SU-DHL-6 (cell line): ENCODE measurements at regions not wholly inside any gene's neighbourhood (a gene's known extent, or its start where the extent isn't known, plus 50 kb on each side); places are given as distances from the start of the nearest gene placed in this dataset.

Source experiments
- H2AFZ ChIP-seq: fragments of 200-600 bp; sonication (generic); 2 replicates; pipeline ENCODE4 v1.6.1; 2014; ENCODE audit warnings: low read depth, mild to moderate bottlenecking, moderate library complexity, mixed read lengths, antibody characterized with exemption, low read length; ENCODE audit not compliant: severe bottlenecking
- H3F3A ChIP-seq: fragments of 200-600 bp; shearing (Covaris generic); 2 replicates; pipeline ENCODE4 v1.6.0; 2016; ENCODE audit warnings: antibody characterized with exemption, mild to moderate bottlenecking; ENCODE audit not compliant: insufficient read depth
- H3K27ac ChIP-seq: fragments of 200-600 bp; sonication (generic); 2 replicates; pipeline ENCODE4 v1.5.1; 2016; ENCODE audit warnings: low read depth, mild to moderate bottlenecking, low read length, moderate library complexity, mixed read lengths
- H3K27me3 ChIP-seq: fragments of 200-600 bp; sonication (generic), shearing (Covaris generic); 2 replicates; pipeline ENCODE4 v1.6.0; 2014; ENCODE audit warnings: mild to moderate bottlenecking, low read length
- H3K36me3 ChIP-seq: fragments of 200-600 bp; sonication (generic); 2 replicates; pipeline ENCODE4 v1.6.1; 2014; ENCODE audit warnings: mild to moderate bottlenecking, low read length, mixed read lengths
- H3K4me2 ChIP-seq: fragments of 300-600, 200-600 bp; shearing (Covaris generic), sonication (generic); 2 replicates; pipeline ENCODE4 v1.6.0; 2014; ENCODE audit warnings: low read length, low read depth, mild to moderate bottlenecking; ENCODE audit not compliant: poor library complexity, severe bottlenecking
- H3K4me3 ChIP-seq: fragments of 200-600 bp; sonication (generic); 2 replicates; pipeline ENCODE4 v1.5.1; 2014; ENCODE audit warnings: antibody characterized with exemption, low read length, mild to moderate bottlenecking, mixed read lengths; ENCODE audit not compliant: insufficient read depth, poor library complexity, severe bottlenecking
- H3K79me2 ChIP-seq: fragments of 200-600 bp; sonication (generic); 2 replicates; pipeline ENCODE4 v1.6.1; 2014; ENCODE audit warnings: mild to moderate bottlenecking, low read length, moderate library complexity; ENCODE audit not compliant: insufficient read depth
- H3K9ac ChIP-seq: fragments of 200-600 bp; sonication (generic); 2 replicates; pipeline ENCODE4 v1.7.0; 2014; ENCODE audit warnings: mild to moderate bottlenecking, low read length
- H3K9me2 ChIP-seq: fragments of 200-600 bp; sonication (generic); replicated peaks from 2 replicates; pipeline ENCODE4 v1.6.1; 2014; ENCODE audit warnings: low read length; ENCODE audit not compliant: insufficient read depth
- H3K9me3 ChIP-seq: fragments of 200-600 bp; sonication (generic); 2 replicates; pipeline ENCODE4 v1.6.1; 2014; ENCODE audit warnings: low read length, mixed read lengths; ENCODE audit not compliant: insufficient read depth
- H4K20me1 ChIP-seq: fragments of 200-600 bp; sonication (generic); 2 replicates; pipeline ENCODE4 v1.6.1; 2014; ENCODE audit warnings: low read depth, mild to moderate bottlenecking, antibody characterized with exemption, low read length, moderate library complexity, mixed read lengths
- EZH2phosphoT487 ChIP-seq: fragments of 200-600 bp; sonication (generic), shearing (Covaris generic); conservative IDR thresholded peaks from 2 replicates; pipeline ENCODE4 v1.6.1; 2018; ENCODE audit warnings: mild to moderate bottlenecking, antibody characterized with exemption, low read length, moderate library complexity, mixed read lengths
- TF ChIP-seq, protein P1 (sequence below): fragments of 200-600 bp; sonication (generic); IDR thresholded peaks from one replicate; pipeline ENCODE4 v1.5.1; 2017; ENCODE audit warnings: antibody characterized with exemption, mild to moderate bottlenecking, low read length, moderate library complexity; ENCODE audit not compliant: insufficient read depth, poor library complexity, severe bottlenecking

DNA sequence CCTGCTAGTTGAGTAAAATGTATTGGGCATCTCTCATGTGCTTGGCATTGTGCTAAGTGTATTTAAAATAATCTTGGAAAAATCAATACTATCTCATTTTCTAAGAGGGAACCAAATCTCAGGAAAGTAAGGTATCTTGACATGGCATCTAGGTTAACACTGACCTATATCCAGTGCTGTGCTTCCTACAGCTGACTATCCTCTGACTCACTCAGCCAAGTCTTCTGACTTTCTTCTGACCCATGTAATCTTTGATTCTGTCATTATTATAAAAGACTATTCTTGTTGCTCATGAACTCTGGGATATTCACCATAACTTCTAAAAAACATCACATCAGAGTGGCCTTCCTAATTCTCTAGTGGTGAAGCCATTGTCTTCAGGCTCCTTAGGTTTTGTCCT lies 304.1 kb upstream of the TENM4 start:
- TF ChIP-seq EZH2phosphoT487: no peak
- TF ChIP-seq, protein P1, sequence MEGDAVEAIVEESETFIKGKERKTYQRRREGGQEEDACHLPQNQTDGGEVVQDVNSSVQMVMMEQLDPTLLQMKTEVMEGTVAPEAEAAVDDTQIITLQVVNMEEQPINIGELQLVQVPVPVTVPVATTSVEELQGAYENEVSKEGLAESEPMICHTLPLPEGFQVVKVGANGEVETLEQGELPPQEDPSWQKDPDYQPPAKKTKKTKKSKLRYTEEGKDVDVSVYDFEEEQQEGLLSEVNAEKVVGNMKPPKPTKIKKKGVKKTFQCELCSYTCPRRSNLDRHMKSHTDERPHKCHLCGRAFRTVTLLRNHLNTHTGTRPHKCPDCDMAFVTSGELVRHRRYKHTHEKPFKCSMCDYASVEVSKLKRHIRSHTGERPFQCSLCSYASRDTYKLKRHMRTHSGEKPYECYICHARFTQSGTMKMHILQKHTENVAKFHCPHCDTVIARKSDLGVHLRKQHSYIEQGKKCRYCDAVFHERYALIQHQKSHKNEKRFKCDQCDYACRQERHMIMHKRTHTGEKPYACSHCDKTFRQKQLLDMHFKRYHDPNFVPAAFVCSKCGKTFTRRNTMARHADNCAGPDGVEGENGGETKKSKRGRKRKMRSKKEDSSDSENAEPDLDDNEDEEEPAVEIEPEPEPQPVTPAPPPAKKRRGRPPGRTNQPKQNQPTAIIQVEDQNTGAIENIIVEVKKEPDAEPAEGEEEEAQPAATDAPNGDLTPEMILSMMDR: no peak
- H3K36me3 ChIP-seq: no peaks in the 10 kb centered on the region
- H3F3A ChIP-seq: no peaks in the 10 kb centered on the region
- no peak overlapping the region for H3K4me3 ChIP-seq
- H3K9me2 ChIP-seq: no peaks in the 10 kb centered on the region
- no peaks in the 10 kb centered on the region for H3K79me2 ChIP-seq
- no peak overlapping the region for H3K9ac ChIP-seq
- H3K4me2 ChIP-seq: no peak overlapping the region
- no peaks in the 10 kb centered on the region for H3K9me3 ChIP-seq
- H4K20me1 ChIP-seq: no peaks in the 10 kb centered on the region
- no peaks in the 10 kb centered on the region for H3K27me3 ChIP-seq
- H3K27ac ChIP-seq: no peak overlapping the region
- no peak overlapping the region for H2AFZ ChIP-seq

DNA sequence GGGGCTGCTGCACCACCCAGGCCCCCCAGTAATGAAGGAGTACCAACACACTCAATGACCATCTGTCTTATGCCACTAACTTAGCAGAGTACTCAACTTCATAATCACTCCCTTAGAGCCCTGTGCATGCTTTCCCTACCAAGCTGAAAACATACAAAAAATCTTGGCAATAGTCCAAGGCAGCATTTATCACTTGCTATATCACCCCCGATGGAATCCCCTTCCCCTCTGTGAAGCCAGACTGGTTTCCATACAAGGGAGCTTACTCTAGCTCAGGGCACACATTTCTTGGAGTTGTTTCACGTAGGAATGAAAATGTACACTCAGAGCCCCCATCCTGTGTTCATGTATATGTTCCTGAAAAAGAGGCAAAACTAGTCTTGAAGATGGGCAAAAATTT lies 301.3 kb upstream of the TENM4 start:
- H3F3A ChIP-seq: no peaks in the 10 kb centered on the region
- no peak overlapping the region for H3K27ac ChIP-seq
- H3K27me3 ChIP-seq: no peaks in the 10 kb centered on the region
- H3K4me2 ChIP-seq: no peak overlapping the region
- H3K4me3 ChIP-seq: no peak overlapping the region
- H3K36me3 ChIP-seq: no peaks in the 10 kb centered on the region
- no peak overlapping the region for H3K9ac ChIP-seq
- H3K79me2 ChIP-seq: no peaks in the 10 kb centered on the region
- H3K9me3 ChIP-seq: no peaks in the 10 kb centered on the region
- H2AFZ ChIP-seq: no peak overlapping the region
- TF ChIP-seq EZH2phosphoT487: no peak
- TF ChIP-seq, protein P1: no peak
- no peaks in the 10 kb centered on the region for H4K20me1 ChIP-seq
- no peaks in the 10 kb centered on the region for H3K9me2 ChIP-seq

DNA sequence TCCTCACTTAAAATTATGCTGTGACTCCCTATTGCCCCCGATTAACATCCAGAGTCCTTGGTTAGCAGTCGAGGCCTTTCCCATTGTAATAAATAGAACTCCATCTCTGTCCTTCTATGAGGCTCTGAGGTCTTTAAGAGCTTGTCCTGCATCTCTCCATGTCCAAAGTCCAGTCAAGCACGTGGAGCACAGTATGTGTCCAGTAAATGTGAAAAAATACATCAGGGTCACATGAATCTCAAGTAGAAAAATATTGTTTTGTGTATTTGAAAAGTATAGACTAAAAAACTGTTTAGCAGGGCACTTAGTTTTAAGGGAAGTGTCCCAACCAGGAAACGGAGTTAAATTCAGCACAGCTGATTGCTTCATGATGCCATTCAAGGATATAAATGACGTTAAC lies 298.8 kb upstream of the TENM4 start:
- Histone ChIP-seq H3K79me2 (no peaks in the 10 kb centered on the region), H2AFZ (no peak overlapping the region), H4K20me1 (no peaks in the 10 kb centered on the region), H3F3A (no peaks in the 10 kb centered on the region), H3K9me3 (no peaks in the 10 kb centered on the region), H3K36me3 (no peaks in the 10 kb centered on the region), H3K27me3 (no peaks in the 10 kb centered on the region), H3K9me2 (no peaks in the 10 kb centered on the region), H3K27ac (no peak overlapping the region), H3K4me2 (no peak overlapping the region), H3K4me3 (no peak overlapping the region), H3K9ac (no peak overlapping the region)
- no peak for TF ChIP-seq EZH2phosphoT487
- TF ChIP-seq, protein P1: no peak

DNA sequence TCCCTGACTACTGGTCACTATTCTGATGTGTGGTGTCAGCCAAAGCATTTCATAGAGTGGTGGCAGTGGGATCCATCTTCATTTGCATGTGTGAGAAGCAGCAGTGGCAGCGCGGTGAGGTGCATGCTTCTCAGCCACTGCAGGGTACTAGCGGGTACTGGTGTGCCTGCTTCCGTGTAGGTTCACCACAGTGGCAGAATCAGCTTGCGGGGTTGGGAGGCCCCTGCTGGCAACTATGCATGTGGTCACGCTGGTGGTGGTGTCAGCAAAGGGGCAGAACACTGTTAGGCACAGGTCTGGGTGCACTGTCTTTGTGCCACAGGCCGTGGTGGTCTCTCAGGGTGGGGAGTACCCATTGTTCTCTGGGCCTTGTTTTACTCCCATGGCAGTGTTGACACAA lies 286.4 kb upstream of the TENM4 start:
- H3F3A ChIP-seq: no peaks in the 10 kb centered on the region
- H3K9ac ChIP-seq: no peak overlapping the region
- H3K27ac ChIP-seq: no peak overlapping the region
- H3K27me3 ChIP-seq: no peaks in the 10 kb centered on the region
- no peak overlapping the region for H2AFZ ChIP-seq
- no peaks in the 10 kb centered on the region for H4K20me1 ChIP-seq
- TF ChIP-seq, protein P1: no peak
- no peak for TF ChIP-seq EZH2phosphoT487
- H3K4me3 ChIP-seq: no peak overlapping the region
- H3K36me3 ChIP-seq: no peaks in the 10 kb centered on the region
- no peaks in the 10 kb centered on the region for H3K9me2 ChIP-seq
- H3K4me2 ChIP-seq: no peak overlapping the region
- H3K9me3 ChIP-seq: no peaks in the 10 kb centered on the region
- H3K79me2 ChIP-seq: no peaks in the 10 kb centered on the region
